ENCODE measurements at regions not wholly inside any gene's neighbourhood (a gene's known extent, or its start where the extent isn't known, plus 50 kb on each side); places are given as distances from the start of the nearest gene placed in this dataset.
"Not testable (repeated sequence)": the region's sequence is repeated elsewhere in the genome, so short reads cannot be mapped to it uniquely, and the experiment has no call there.

GRCh38 chr13:50387051-50387581 is 371.9 kb downstream of the KCNRG start:
- DNase-seq (ENCODE audit: low read depth in 2 of 2): peak in 1 of 2 donors; percentile 14

GRCh38 chr13:50388481-50388880 is 373.2 kb downstream of the KCNRG start:
- DNase-seq (ENCODE audit: low read depth in 2 of 2): no peak

GRCh38 chr13:50389726-50390125 is 374.5 kb downstream of the KCNRG start:
- DNase-seq (ENCODE audit: low read depth in 2 of 2): no peak

- DNase-seq (ENCODE audit: low read depth in 2 of 2): no peak
Observed at GRCh38 chr13:50390503-50391248, 375.4 kb downstream of the KCNRG start.

- DNase-seq (ENCODE audit: low read depth in 2 of 2): no peak
Observed at GRCh38 chr13:50392977-50393376, 377.7 kb downstream of the KCNRG start.

GRCh38 chr13:50393628-50394027 is 378.4 kb downstream of the KCNRG start:
- DNase-seq (ENCODE audit: low read depth in 2 of 2): no peak

GRCh38 chr13:50396001-50396400 is 380.8 kb downstream of the KCNRG start:
- DNase-seq (ENCODE audit: low read depth in 2 of 2): no peak

- not testable (repeated sequence) for DNase-seq (ENCODE audit: low read depth in 2 of 2)
Observed at GRCh38 chr13:50396618-50397017, 381.4 kb downstream of the KCNRG start.

- no peak for DNase-seq (ENCODE audit: low read depth in 2 of 2)
Observed at GRCh38 chr13:50400035-50400726, 384.9 kb downstream of the KCNRG start.

GRCh38 chr13:50401049-50401505 is 385.8 kb downstream of the KCNRG start:
- DNase-seq (ENCODE audit: low read depth in 2 of 2): no peak

- DNase-seq (ENCODE audit: low read depth in 2 of 2): no peak
Observed at GRCh38 chr13:50401721-50402465, 386.6 kb downstream of the KCNRG start.

- DNase-seq (ENCODE audit: low read depth in 2 of 2): no peak
Observed at GRCh38 chr13:50403311-50403710, 388.1 kb downstream of the KCNRG start.

GRCh38 chr13:50404116-50404515 is 388.9 kb downstream of the KCNRG start:
- DNase-seq (ENCODE audit: low read depth in 2 of 2): no peak

GRCh38 chr13:50404769-50405168 is 389.5 kb downstream of the KCNRG start:
- no peak for DNase-seq (ENCODE audit: low read depth in 2 of 2)

- no peak for DNase-seq (ENCODE audit: low read depth in 2 of 2)
Observed at GRCh38 chr13:50406831-50407230, 391.6 kb downstream of the KCNRG start.

GRCh38 chr13:50408068-50408467 is 392.8 kb downstream of the KCNRG start:
- no peak for DNase-seq (ENCODE audit: low read depth in 2 of 2)

GRCh38 chr13:50409220-50409619 is 394.0 kb downstream of the KCNRG start:
- no peak for DNase-seq (ENCODE audit: low read depth in 2 of 2)

GRCh38 chr13:50410921-50411746 is 395.9 kb downstream of the KCNRG start:
- DNase-seq (ENCODE audit: low read depth in 2 of 2): no peak

- DNase-seq (ENCODE audit: low read depth in 2 of 2): no peak
Observed at GRCh38 chr13:50412046-50412617, 396.9 kb downstream of the KCNRG start.

GRCh38 chr13:50414640-50415039 is 399.4 kb downstream of the KCNRG start:
- no peak for DNase-seq (ENCODE audit: low read depth in 2 of 2)

- DNase-seq (ENCODE audit: low read depth in 2 of 2): no peak
Observed at GRCh38 chr13:50415428-50415827, 400.2 kb downstream of the KCNRG start.

All from activated CD8-positive, alpha-beta memory T cell treated with anti-CD3 and anti-CD28 coated beads for 4 hours (primary cell).